HL-60 (cell line): ENCODE measurements at regions not wholly inside any gene's neighbourhood (a gene's known extent, or its start where the extent isn't known, plus 50 kb on each side); places are given as distances from the start of the nearest gene placed in this dataset.

Experiments
- POLR2AphosphoS5 ChIP-seq: IDR thresholded peaks from 2 replicates; pipeline ENCODE4 v1.6.1; 2012; ENCODE audit warnings: low read depth
- TF ChIP-seq, protein P1 (sequence below): IDR thresholded peaks from one replicate; pipeline ENCODE4 v1.5.1; 2011; ENCODE audit warnings: low read length, control low read depth, inconsistent platforms; ENCODE audit not compliant: insufficient read depth
- TF ChIP-seq, protein P2 (sequence below): IDR thresholded peaks from 2 replicates; pipeline ENCODE4 v1.6.1; 2012; ENCODE audit warnings: low read depth; ENCODE audit not compliant: insufficient replicate concordance

DNA sequence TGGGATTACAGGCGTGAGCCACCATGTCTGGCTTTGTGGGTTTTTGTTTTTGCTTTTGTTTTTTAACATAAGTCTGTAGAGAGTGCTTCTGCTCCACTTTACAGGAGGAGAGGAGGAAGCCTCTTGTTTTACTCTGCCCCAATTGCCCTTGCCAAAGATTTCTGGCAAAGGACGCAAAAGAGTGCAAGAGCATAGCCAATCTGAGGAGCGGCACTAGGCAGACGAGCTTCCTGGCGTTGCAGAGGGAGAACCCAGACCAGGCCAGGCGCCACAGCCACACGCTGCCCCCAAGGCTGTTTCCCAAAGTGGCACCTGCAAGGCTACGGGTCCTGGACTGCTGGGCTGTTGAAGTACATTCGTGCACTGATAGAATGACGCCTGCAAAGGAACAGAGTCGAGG, 96.2 kb downstream of the BBS10 start:
- TF ChIP-seq, protein P1, sequence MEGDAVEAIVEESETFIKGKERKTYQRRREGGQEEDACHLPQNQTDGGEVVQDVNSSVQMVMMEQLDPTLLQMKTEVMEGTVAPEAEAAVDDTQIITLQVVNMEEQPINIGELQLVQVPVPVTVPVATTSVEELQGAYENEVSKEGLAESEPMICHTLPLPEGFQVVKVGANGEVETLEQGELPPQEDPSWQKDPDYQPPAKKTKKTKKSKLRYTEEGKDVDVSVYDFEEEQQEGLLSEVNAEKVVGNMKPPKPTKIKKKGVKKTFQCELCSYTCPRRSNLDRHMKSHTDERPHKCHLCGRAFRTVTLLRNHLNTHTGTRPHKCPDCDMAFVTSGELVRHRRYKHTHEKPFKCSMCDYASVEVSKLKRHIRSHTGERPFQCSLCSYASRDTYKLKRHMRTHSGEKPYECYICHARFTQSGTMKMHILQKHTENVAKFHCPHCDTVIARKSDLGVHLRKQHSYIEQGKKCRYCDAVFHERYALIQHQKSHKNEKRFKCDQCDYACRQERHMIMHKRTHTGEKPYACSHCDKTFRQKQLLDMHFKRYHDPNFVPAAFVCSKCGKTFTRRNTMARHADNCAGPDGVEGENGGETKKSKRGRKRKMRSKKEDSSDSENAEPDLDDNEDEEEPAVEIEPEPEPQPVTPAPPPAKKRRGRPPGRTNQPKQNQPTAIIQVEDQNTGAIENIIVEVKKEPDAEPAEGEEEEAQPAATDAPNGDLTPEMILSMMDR = no peak
- TF ChIP-seq, protein P2, sequence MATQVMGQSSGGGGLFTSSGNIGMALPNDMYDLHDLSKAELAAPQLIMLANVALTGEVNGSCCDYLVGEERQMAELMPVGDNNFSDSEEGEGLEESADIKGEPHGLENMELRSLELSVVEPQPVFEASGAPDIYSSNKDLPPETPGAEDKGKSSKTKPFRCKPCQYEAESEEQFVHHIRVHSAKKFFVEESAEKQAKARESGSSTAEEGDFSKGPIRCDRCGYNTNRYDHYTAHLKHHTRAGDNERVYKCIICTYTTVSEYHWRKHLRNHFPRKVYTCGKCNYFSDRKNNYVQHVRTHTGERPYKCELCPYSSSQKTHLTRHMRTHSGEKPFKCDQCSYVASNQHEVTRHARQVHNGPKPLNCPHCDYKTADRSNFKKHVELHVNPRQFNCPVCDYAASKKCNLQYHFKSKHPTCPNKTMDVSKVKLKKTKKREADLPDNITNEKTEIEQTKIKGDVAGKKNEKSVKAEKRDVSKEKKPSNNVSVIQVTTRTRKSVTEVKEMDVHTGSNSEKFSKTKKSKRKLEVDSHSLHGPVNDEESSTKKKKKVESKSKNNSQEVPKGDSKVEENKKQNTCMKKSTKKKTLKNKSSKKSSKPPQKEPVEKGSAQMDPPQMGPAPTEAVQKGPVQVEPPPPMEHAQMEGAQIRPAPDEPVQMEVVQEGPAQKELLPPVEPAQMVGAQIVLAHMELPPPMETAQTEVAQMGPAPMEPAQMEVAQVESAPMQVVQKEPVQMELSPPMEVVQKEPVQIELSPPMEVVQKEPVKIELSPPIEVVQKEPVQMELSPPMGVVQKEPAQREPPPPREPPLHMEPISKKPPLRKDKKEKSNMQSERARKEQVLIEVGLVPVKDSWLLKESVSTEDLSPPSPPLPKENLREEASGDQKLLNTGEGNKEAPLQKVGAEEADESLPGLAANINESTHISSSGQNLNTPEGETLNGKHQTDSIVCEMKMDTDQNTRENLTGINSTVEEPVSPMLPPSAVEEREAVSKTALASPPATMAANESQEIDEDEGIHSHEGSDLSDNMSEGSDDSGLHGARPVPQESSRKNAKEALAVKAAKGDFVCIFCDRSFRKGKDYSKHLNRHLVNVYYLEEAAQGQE = no peak
- TF ChIP-seq POLR2AphosphoS5 = no peak
